SU-DHL-6 (cell line): ENCODE measurements at regions not wholly inside any gene's neighbourhood (a gene's known extent, or its start where the extent isn't known, plus 50 kb on each side); places are given as distances from the start of the nearest gene placed in this dataset.

ENCODE experiments used
- EZH2phosphoT487 ChIP-seq: fragments of 200-600 bp; sonication (generic), shearing (Covaris generic); conservative IDR thresholded peaks from 2 replicates; pipeline ENCODE4 v1.6.1; 2018; ENCODE audit warnings: mild to moderate bottlenecking, antibody characterized with exemption, low read length, moderate library complexity, mixed read lengths
- TF ChIP-seq, protein P1 (sequence below): fragments of 200-600 bp; sonication (generic); IDR thresholded peaks from one replicate; pipeline ENCODE4 v1.5.1; 2017; ENCODE audit warnings: antibody characterized with exemption, mild to moderate bottlenecking, low read length, moderate library complexity; ENCODE audit not compliant: insufficient read depth, poor library complexity, severe bottlenecking

DNA sequence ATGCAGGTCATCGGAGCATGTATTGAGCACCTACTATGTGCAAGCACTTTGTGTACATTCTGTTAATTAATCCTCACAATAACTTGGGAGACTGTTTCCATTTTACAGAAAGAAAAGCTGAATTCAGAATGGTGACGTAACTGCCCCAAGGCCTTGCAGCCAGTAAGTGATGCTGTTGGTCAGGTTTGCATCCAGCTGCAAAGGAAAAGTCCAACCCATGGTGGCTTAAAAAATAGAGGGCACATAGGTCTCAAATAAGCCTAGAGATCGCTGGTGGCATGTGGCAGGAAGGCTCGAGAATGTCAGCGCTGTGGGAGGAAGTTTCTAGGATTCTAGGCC is 83.8 kb upstream of the CHST15 start:
- TF ChIP-seq, protein P1, sequence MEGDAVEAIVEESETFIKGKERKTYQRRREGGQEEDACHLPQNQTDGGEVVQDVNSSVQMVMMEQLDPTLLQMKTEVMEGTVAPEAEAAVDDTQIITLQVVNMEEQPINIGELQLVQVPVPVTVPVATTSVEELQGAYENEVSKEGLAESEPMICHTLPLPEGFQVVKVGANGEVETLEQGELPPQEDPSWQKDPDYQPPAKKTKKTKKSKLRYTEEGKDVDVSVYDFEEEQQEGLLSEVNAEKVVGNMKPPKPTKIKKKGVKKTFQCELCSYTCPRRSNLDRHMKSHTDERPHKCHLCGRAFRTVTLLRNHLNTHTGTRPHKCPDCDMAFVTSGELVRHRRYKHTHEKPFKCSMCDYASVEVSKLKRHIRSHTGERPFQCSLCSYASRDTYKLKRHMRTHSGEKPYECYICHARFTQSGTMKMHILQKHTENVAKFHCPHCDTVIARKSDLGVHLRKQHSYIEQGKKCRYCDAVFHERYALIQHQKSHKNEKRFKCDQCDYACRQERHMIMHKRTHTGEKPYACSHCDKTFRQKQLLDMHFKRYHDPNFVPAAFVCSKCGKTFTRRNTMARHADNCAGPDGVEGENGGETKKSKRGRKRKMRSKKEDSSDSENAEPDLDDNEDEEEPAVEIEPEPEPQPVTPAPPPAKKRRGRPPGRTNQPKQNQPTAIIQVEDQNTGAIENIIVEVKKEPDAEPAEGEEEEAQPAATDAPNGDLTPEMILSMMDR, result no peak
- no peak for TF ChIP-seq EZH2phosphoT487
